ENCODE measurements at regions not wholly inside any gene's neighbourhood (a gene's known extent, or its start where the extent isn't known, plus 50 kb on each side); places are given as distances from the start of the nearest gene placed in this dataset.

- no peak for TF ChIP-seq CTCF (IDR thresholded peaks at IDR 0.05)
- TF ChIP-seq POLR2A (IDR thresholded peaks at IDR 0.05) = no peak
Observed at GRCh38 chr6:25168637-25169036, 110.5 kb upstream of the CARMIL1 start.
